HG03025 (cell line): ENCODE measurements at regions not wholly inside any gene's neighbourhood (a gene's known extent, or its start where the extent isn't known, plus 50 kb on each side); places are given as distances from the start of the nearest gene placed in this dataset.

Source experiments
- ATAC-seq: cut with Tn5 transposase; IDR thresholded peaks from one replicate; pipeline ENCODE4 v1.9.1; 2021; ENCODE audit warnings: mild to moderate bottlenecking, moderate library complexity; ENCODE audit not compliant: unreplicated experiment, low FRiP score

DNA sequence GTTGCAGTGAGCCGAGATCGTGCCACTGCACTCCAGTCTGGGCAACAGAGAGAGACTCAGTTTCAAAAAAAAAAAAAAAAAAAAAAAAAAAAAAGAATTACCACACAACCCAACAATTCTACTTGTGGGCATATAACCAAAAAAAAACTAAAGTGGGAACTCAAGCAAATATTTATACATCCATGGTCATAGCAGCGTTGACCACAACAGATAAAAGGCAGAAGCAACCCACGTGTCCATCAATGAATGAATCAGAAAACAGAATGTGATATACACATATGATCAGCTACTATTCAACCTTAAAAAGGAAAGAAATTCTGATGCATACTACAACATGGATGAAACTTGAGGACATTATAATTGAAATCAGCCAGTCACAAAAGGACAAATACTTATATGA, 179.3 kb upstream of the NEBL start:
- ATAC-seq = no peak

DNA sequence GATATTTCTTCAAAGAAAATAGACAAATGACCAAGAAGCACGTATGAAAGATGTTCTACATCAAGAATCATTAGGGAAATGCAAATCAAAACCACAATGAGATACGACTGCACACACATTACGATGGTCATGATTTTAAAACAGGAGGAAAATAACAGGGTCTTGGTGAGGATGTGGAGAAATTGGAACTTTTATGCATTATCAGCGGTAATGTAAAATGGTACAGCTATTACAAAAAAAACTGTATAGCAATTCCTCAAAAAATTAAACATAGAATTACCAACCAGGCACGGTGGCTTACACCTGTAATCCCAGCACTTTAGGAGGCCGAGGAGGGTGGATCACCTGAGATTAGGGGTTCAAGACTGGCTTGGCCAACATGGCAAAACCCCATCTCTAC, 178.8 kb upstream of the NEBL start:
- no peak for ATAC-seq

DNA sequence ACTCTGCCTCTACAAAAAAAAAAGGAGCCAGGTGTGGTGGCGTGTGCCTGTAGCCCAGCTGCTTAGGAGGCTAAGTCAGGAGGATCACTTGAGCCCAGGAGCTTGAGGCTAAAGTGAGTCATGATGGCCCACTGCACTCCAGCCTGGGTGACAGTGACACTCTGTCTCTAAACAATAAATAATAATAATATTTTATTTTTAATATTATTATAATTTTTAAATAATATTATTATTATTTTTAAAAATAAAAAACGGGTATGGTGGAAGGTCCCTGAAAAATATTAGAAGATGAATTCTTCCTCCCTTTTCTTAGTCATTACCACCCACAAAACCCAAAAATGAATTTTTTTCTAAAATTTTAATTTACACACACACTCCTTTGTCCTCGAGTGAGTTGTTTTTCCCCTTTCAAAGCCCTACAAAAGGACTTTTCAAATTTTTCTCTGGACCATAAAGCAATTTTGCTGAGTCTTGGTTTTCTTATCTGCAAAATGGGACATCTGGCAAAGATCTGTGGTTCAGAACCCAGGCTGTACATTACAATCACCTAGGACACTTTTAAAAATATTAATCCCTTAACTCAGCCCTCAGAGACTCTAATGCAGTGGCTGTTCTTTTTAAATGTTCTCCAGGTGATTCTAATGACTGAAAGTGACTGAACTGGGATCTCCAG, 174.0 kb upstream of the NEBL start:
- ATAC-seq = no peak

DNA sequence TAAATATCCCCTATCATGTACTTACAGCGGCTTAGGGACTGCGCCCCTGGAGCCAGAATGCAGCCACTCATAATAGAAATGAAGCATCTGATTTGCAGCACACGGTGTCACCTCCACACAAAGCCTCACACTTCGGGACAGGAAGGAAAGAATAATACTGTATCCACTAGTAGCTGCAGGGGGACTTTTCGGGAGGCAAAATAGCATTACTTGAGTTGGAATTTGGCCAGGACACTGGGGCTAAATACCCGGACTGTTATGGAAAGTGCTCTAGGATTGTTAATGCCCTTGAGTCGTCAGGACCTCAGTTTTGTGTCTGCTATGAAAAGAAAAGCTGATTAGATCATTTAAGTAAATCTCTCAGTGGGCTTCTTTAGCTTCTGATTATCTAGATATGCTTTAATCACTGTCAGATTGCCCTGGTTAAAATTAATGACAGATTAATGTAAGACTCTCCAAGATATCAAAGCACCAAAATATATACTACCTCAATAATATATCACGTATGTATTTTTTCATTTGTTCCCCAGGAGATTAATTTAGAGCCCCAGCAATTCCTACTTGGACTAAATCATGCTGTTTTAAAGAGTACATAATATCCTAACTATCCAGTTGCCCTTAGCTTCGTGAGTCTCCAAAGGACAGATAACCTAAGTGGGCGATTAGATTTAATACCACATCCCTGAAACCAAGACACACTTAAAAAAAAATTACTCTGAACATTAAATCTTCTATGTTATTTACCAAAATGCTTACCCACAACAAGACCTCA, 173.0 kb upstream of the NEBL start:
- no peak for ATAC-seq

DNA sequence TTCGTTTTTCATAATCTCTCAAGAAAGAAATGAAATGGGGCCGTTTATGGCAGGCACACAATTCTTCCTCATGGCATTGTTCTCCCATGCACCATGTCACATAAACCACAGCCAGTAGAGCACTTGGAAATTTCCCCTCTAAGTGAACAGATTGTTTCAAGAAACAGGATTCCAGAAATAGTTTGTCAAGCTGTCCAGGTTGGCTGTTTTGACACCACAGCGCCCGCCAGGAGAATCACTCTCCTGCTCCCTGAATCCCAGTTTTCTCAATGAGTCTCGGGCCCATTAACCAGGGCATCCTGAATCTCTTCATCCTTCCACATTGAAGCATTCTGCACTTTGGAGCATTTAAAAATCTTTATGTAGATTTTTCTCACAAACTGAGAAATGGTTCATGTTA, 172.2 kb upstream of the NEBL start:
- ATAC-seq = no peak

DNA sequence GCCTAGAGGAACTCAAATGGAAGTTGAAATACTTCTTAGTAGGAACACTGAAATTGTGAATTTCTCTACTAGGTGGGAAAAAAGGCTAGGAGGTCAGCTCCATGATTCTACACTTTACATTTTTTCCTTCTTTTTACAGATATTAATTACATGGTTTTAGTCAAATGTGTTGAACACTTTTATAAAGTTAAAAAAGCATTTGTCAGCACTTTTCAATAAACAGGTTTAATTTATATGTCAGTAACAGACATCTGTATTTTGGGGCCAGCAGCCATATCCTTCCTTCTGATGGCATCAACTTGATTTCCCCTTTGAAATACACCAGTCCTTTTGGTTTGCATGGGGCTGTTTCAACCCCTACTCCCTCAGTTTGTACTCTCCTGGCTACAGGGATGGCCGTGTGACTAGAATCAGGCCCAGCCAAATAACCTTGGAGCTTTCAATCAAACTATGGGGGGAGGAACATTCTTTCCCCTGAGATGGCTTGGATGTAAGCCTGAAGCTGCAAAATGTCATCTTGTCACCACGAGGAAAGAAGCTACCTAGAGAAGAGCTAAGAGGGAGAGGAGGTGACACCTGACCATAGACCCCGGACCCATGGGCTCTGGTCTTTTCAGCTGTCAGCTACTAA, 171.0 kb upstream of the NEBL start:
- no peak for ATAC-seq

DNA sequence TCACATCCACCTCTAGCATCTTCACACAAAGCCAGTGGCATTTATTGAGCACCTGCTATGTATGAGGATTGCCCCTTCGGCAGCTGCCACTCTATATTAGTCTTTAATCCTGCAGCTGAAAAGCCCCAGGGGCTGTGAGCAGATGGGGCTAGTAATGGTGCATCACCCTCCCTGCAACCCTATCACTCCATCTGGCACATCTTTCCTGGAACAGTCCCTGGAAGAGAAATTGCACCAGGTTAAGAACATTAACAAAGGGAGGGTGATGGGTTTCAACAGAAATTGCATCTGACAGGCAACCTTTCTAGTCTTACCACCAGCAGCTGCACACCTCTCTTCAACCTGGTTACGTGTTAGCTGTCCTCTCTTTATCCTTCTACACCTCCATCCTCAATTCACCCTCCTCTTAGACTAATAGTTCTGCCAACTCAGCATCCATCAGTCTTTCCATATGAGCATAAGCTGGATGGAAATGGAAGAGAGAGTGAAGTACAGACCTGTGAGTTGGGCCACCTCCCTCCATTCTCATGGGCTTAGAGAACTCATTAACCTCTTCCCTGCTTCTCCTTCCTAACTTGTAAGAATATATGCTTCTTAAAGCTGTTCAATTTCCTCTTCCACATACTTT, 168.6 kb upstream of the NEBL start:
- ATAC-seq = no peak

DNA sequence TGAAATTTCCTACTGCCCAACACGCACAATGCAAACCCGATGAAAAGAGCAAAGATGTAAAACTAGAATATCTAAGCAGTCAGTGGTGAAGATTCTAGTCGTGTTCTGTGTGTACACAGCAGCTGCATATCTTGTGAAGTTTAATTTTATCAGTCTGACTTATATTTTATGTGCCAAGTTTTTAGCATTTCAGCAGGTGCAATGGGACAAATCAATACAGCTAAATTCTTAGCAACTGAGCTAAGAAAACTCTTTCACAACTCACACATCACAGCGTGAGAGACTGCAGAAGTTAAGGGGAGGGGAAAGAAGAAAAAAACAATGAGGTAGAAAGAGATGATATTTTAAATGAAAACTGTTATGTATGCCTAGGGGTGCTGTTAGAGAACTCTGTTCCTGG, 164.9 kb upstream of the NEBL start:
- ATAC-seq = no peak

DNA sequence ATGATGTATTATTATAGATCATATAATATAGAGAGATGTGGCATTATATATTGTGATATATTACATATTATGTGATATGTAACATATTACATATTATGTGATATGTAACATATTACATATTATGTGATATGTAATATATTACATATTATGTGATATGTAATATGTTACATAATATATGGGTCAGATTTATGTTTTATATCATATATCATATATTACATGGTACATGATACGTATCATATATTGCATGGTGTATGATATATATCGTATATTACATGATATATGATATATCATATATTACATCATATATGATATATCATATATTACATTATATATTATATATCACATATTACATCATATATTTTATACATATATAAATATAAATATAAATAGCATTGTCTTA, 164.1 kb upstream of the NEBL start:
- no peak for ATAC-seq

DNA sequence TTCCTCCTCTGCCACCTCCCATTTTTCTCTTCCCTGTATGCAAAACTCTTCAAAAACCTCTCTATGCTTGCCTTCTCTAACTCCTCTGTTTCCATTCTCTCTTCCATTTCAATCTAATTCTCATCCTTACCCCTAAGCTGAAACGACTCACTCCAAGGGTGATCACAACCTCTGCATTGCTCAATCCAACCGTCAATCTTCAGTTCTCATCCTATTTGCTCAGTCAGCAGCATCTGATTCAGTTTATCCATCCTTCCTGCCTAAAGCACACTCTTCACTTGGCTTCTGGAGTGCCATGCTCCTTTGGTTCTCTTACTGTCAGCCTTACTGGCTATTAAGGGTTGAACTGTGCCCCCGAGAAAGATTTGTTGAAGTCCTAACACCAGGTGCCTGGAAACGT, 163.5 kb upstream of the NEBL start:
- no peak for ATAC-seq

DNA sequence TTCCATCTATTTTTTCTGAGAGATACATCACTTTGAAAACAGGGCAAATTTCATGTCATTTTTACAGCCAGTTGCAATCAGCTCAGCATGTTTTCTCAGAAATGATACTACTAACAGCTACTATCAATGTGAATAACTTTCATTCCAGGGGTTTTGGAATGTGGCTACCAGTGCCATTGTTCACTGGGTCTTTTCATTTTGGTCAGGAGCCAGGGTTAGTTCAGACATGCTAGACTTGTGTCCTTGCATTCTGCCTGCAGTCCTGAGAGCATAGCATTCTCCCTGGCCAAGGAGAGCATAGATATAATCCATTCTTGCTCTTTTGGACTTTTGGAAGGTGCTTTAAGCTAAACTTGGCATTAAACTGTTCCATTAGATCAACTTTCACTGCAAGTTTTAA, 160.9 kb upstream of the NEBL start:
- ATAC-seq = no peak

DNA sequence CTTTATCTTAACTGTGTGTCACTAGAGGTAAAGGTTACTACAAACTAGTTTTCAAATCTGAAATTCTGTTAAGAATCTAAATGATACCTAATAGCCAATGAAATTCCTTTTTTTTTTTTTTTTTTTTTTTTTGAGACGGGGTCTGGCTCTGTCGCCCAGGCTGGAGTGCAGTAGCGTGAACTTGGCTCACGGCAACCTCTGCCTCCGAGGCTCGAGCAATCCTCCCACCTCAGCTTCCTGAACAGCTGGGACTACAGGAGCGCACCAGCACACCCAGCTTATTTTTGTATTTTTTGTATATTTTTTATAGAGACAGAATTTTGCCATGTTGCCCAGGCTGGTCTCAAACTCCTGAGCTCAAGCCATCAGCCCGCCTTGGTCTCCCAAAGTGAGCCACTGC, 160.3 kb upstream of the NEBL start:
- ATAC-seq = no peak

DNA sequence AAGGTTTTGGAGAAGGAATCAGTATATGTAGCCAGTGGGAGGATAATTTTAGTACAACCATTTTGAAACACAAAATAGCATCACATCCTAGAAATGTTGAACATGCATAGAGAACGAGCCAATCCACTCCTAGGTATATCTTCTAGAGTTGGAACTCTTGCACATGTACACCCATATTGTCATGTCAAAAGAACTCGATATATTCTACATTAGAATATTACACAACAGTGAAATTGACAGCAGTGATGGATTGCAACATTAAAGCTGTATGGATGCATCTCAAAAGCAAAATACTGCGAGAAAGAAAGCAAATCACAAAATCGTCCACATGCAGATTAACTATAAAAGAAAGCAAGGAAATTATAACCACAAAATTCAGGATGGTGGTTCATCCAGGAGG, 159.3 kb upstream of the NEBL start:
- ATAC-seq = no peak

DNA sequence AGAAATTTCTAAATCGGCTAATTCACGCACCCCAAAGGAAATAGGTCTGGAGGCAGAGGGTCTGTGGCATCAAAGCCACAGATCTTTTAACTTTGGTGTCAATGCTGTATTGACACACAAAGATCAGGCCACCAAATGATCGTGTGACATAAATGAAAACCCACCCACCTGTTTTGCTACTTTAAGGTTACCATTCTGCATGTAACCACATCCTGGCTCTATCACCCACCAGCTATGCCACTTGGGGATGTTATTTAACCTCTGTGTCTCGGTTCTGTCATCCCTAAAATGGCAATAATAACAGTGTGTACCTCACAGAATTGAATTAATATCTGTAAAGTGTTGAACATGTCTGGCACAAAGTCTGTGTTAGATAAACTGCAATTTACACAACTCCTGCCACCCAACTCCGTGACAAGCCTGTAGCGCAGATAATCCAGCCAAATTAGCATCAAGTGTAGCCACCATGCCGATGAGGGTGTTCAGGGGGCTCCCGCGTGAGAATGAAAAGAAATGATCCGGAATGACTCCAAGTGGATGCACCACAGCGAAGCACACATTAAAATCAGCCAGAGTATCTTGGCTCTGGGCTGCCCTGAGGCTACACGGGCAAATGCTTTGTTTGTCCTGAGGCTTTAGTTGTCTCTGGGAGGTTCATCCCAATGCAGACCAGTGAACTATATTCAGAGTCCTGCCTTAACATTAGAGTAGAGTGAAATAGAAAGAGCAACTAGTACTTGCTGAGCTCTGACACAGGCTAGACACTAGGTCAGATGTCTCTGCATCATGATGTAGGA, 158.4 kb upstream of the NEBL start:
- ATAC-seq = no peak

DNA sequence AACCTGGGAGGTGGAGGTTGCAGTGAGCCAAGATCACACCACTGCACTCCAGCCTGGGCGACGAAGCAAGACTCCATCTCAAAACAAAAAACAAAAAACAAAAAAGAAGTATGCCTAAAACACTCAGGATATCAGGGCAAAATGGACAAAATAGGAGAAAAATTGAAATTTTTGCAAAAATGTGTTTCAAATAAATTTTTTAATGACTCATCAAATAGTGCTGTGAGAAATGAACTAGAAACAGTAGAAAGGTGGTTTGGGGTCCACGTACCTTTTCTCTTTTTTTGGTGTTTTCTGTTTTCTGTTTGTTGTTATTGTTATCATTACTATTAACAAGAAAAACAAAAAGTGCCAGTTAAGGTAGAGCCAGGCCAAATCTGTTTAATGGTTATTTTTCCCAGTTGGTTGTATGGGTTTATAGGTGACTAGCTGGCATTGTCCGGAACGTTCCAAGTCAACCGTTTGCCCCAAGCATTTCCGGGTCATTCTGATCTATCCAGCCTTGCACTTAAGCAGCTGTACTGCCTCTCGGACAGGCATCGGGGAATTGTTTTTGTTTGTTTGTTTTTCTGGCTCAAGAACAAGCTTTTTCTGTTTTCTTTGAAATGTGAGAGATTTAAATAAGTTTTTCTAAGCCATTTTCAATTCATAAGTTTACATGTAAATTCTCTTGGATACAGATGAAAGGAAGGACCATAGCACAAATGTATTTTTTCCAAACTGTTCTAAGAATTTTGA, 157.0 kb upstream of the NEBL start:
- no peak for ATAC-seq

DNA sequence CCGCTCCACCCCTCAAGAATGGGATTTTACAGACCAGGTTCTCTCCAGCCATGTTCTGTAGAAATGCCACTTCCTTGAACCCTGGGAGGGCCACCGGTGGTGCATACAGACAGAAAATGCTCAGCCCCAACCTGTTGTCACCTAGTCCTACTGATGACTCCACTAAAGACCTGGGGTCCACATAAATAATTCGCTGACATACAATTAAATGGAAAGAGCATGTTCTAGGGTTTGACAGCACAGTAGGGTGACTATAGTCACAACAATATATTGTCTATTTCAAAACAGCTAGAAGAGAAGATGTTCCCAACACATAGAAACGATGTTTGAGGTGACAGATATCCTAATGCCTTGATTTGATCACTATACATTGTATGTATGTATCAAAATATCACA, 155.6 kb upstream of the NEBL start:
- no peak for ATAC-seq

DNA sequence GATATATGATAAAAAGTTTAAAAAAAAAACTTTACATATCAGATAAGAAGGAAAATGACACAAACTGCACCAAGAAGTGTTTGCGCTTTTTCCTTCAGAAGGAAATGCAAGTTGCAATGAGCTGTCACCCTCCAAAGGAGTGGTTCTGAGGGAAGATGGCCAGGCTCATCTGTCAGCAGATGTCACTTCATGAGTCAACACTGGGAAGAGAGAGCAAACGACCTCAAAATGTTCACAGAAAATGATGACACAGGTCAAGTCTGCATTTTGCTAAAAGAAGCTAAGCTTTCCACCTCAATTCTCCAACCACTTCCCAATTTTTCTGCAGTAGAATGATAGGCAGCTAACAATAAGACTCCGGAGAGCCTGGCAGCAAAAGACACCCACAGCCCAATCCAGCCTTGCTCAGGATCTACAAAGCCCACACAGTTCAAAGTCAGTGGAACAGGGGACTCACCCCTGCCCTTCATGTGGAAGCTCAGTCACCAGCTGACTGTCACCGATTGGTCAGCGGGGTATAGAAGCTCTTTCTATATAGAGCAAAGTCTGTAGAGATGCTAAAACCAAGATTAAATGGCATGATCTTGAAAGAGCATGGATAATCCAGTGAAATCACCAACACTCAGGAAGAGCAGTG, 155.1 kb upstream of the NEBL start:
- ATAC-seq = no peak

DNA sequence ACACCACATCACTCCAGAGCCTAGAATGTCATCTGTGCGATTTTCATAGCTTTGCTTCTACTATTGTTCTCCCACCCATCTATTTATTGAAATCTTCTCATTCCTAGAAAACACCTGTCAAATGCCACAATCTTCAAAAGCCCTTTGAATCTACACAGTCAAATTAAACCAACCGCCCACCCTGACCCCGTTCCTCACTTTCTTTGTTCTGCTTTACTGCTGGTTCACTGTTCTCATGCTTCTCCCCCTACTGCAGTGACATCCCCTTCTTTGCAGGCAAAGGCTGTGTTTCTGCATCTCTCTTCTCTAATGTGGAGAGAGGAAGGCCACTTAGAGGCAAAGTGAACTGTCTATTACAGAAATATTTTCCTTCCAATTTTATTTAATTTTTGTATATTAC, 152.4 kb upstream of the NEBL start:
- ATAC-seq = no peak

DNA sequence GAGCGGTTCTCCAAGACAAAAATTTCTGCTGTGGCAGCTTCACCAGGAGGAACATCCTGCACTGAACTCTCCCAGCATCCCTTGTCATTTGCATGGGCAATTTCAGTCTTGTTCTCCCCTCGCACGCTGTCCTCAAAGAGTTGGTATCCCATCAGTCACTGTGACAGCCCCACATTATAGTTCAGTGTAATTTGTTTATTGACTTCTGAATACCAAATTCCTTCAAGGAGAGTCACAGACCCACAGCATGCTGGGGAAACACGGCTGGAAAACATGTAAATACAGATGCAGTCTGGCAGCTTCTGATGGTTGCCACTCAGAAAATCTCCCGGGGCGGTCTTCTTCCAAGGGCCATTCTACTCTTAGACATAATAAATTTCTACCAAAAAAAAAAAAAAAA, 151.0 kb upstream of the NEBL start:
- no peak for ATAC-seq

DNA sequence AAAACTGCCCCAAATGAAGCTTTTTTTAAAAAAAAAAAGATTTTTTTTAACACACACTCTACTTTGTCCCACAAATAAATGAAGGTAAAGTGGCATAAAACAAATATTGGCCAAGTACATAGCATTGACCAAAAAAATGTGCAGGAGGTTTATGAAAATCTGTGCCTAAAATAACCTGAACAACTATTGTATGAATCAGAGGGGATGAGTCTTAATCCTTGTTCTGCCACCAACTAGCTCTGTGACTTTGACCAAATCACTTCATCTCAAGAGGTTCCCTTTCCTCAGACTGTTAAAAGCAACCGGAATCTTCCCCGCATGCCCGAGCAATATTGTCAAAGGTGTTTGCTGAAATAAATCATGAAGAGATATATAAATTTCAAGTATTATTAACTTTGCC, 150.4 kb upstream of the NEBL start:
- ATAC-seq = no peak
